ENCODE measurements at regions not wholly inside any gene's neighbourhood (a gene's known extent, or its start where the extent isn't known, plus 50 kb on each side); places are given as distances from the start of the nearest gene placed in this dataset.

GRCh38 chr1:60449876-60450275 lies 376.3 kb upstream of the C1orf87 start:
- Histone ChIP-seq H3K9ac (ENCODE audit: extremely low read depth, insufficient read length, low read length) (no peak overlapping the region), H2BK20ac (ENCODE audit: low read depth, low read length, poor library complexity, severe bottlenecking) (no peak overlapping the region), H3K27me3 (ENCODE audit: insufficient read depth, low read length) (no peaks in the 10 kb centered on the region), H2BK5ac (ENCODE audit: insufficient read length, low read length) (no peak overlapping the region), H3K9me3 (ENCODE audit: control insufficient read depth, low read depth, low read length) (no peaks in the 10 kb centered on the region), H2BK120ac (ENCODE audit: low read depth, low read length, poor library complexity, severe bottlenecking) (no peak overlapping the region), H4K20me1 (ENCODE audit: control insufficient read depth, insufficient read depth, insufficient read length) (no peaks in the 10 kb centered on the region), H2AK5ac (ENCODE audit: insufficient read length, low read length) (no peak overlapping the region), H2AFZ (ENCODE audit: low read length) (no peak overlapping the region), H3K79me2 (ENCODE audit: insufficient read depth, low read length) (no peaks in the 10 kb centered on the region), H4K5ac (ENCODE audit: insufficient read length, low read depth, low read length) (no peak overlapping the region), H2BK15ac (ENCODE audit: low read depth, low read length) (no peak overlapping the region), H3K23ac (ENCODE audit: insufficient read length, low read depth, low read length) (no peak overlapping the region), H3K4me2 (ENCODE audit: insufficient read depth, insufficient read length, low read length) (no peak overlapping the region), H3K4ac (ENCODE audit: low read depth, low read length) (no peak overlapping the region), H3K79me1 (ENCODE audit: insufficient read depth, low read depth, low read length, poor library complexity, severe bottlenecking) (no peaks in the 10 kb centered on the region), H3K14ac (ENCODE audit: insufficient read depth, low read length) (no peak overlapping the region), H3K27ac (ENCODE audit: insufficient read length, low read depth, low read length) (no peak overlapping the region), H3K56ac (ENCODE audit: insufficient read length, low read depth, low read length) (no peak overlapping the region), H4K8ac (replicated peaks; ENCODE audit: insufficient read length, low read depth, low read length) (no peak overlapping the region), H2BK12ac (ENCODE audit: insufficient read length, low read depth, low read length) (no peak overlapping the region), H3K23me2 (ENCODE audit: insufficient read length, low read depth, low read length, poor library complexity, severe bottlenecking) (no peaks in the 10 kb centered on the region), H3K18ac (ENCODE audit: insufficient read length, low read depth, low read length) (no peak overlapping the region), H3T11ph (ENCODE audit: low read length) (no peak overlapping the region), H3K4me1 (ENCODE audit: insufficient read depth, low read length) (no peaks in the 10 kb centered on the region), H4K91ac (ENCODE audit: insufficient read length, low read depth, low read length) (no peak overlapping the region)
- no peaks in the 10 kb centered on the region; a peak in 1 of 5 replicates for H3K9me3 Mint-ChIP-seq
- WGBS (ENCODE audit: extremely low coverage, insufficient read length, low lambda C conversion rate), result no CpG with 5 or more reads among the region's 1 CpG
- no peak overlapping the region for H3K4me3 Mint-ChIP-seq
- H3K27me3 Mint-ChIP-seq (ENCODE audit: low read depth), result no peaks in the 10 kb centered on the region; the same call in 1 of the 2 replicates
- H3K36me3 Mint-ChIP-seq (ENCODE audit: insufficient read depth in 1 of 3, low read depth in 3 of 3), result no peaks in the 10 kb centered on the region
- no peaks in the 10 kb centered on the region for H3K4me1 Mint-ChIP-seq
- no peak overlapping the region for H3K27ac Mint-ChIP-seq
- TF ChIP-seq, protein P1, sequence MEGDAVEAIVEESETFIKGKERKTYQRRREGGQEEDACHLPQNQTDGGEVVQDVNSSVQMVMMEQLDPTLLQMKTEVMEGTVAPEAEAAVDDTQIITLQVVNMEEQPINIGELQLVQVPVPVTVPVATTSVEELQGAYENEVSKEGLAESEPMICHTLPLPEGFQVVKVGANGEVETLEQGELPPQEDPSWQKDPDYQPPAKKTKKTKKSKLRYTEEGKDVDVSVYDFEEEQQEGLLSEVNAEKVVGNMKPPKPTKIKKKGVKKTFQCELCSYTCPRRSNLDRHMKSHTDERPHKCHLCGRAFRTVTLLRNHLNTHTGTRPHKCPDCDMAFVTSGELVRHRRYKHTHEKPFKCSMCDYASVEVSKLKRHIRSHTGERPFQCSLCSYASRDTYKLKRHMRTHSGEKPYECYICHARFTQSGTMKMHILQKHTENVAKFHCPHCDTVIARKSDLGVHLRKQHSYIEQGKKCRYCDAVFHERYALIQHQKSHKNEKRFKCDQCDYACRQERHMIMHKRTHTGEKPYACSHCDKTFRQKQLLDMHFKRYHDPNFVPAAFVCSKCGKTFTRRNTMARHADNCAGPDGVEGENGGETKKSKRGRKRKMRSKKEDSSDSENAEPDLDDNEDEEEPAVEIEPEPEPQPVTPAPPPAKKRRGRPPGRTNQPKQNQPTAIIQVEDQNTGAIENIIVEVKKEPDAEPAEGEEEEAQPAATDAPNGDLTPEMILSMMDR (conservative IDR thresholded peaks at IDR 0.05), result no peak
- no peak for DNase-seq
